Spleen (tissue), 7 donors: ENCODE measurements at regions not wholly inside any gene's neighbourhood (a gene's known extent, or its start where the extent isn't known, plus 50 kb on each side); places are given as distances from the start of the nearest gene placed in this dataset.

Experiments used
- POLR2A ChIP-seq, 3 donors: fragments of 450-650 bp; IDR thresholded peaks; one replicate each; pipeline ENCODE4 v1.5.1; 2017; ENCODE audit warnings: antibody characterized with exemption in 3 of 3, mild to moderate bottlenecking in 1 of 3
- POLR2AphosphoS5 ChIP-seq, 3 donors: sonication (generic); formaldehyde crosslinking; IDR thresholded peaks; one replicate each; pipeline ENCODE4 v1.5.1; 2017; ENCODE audit warnings: antibody characterized with exemption in 3 of 3
- TF ChIP-seq, protein P1 (sequence below), 11 experiments: fragments of 200-600 bp in 7 of 11; fragments of 450-650 bp in 4 of 11; sonication (generic) in 4 of 11; IDR thresholded peaks in 8 of 11; conservative IDR thresholded peaks in 3 of 11; 1 replicate in 7 of 11; 2 replicates in 4 of 11; pipeline versions ENCODE4 v1.4.0 to v1.8.0; 2016 to 2021; ENCODE audit warnings: antibody characterized with exemption in 11 of 11, inconsistent platforms in 4 of 11, mild to moderate bottlenecking in 1 of 11
- donor health status: DM: no; HTN: no; CAD: no; lungs with moderate emphysema.
- donor health status: DM: no; HTN: no; CAD: no.
- donor health status: DM: no; HTN: no; CAD: no.

DNA sequence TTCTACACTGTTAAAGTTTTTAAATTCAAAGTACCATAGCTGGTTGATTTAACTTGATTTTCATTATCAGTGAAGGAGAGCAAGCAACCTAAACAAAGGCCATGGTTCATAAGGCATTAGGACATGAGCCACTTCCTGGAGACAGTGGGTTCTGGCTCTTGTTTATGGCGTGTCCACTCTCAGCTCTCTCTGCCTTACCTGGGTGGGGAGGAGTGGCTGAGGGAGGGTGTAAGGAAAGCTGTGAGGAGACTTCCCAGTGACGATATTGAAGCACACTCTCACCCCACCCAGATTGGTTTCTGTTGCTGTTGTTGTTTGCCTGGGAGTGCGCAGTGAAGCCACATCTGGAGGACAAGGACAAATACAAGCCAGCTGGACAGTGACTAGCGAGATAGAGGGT lies 365.3 kb upstream of the FZD8 start:
- TF ChIP-seq POLR2AphosphoS5 (IDR thresholded peaks at IDR 0.05) = no peak
- TF ChIP-seq, protein P1, sequence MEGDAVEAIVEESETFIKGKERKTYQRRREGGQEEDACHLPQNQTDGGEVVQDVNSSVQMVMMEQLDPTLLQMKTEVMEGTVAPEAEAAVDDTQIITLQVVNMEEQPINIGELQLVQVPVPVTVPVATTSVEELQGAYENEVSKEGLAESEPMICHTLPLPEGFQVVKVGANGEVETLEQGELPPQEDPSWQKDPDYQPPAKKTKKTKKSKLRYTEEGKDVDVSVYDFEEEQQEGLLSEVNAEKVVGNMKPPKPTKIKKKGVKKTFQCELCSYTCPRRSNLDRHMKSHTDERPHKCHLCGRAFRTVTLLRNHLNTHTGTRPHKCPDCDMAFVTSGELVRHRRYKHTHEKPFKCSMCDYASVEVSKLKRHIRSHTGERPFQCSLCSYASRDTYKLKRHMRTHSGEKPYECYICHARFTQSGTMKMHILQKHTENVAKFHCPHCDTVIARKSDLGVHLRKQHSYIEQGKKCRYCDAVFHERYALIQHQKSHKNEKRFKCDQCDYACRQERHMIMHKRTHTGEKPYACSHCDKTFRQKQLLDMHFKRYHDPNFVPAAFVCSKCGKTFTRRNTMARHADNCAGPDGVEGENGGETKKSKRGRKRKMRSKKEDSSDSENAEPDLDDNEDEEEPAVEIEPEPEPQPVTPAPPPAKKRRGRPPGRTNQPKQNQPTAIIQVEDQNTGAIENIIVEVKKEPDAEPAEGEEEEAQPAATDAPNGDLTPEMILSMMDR (IDR thresholded peaks at IDR 0.05 in 8 of 11, conservative IDR thresholded peaks at IDR 0.05 in 3 of 11) = no peak
- no peak for TF ChIP-seq POLR2A (IDR thresholded peaks at IDR 0.05)
